Glutamatergic neuron (in vitro differentiated cells): ENCODE measurements at regions not wholly inside any gene's neighbourhood (a gene's known extent, or its start where the extent isn't known, plus 50 kb on each side); places are given as distances from the start of the nearest gene placed in this dataset.

Experiments
- DNase-seq: peaks from one replicate; pipeline ENCODE4 v3.0.0; 2022
- H3K27ac Mint-ChIP-seq: one replicate; pipeline ENCODE4 v1.8.0; 2020; ENCODE audit warnings: mild to moderate bottlenecking, mixed read lengths, inconsistent platforms; ENCODE audit not compliant: unreplicated experiment
- H3K27me3 Mint-ChIP-seq: one replicate; pipeline ENCODE4 v1.8.0; 2020; ENCODE audit warnings: mild to moderate bottlenecking, moderate library complexity, mixed read lengths, inconsistent platforms; ENCODE audit not compliant: unreplicated experiment
- H3K36me3 Mint-ChIP-seq: one replicate; pipeline ENCODE4 v1.8.0; 2020; ENCODE audit warnings: mild to moderate bottlenecking, mixed read lengths, inconsistent platforms; ENCODE audit not compliant: unreplicated experiment
- H3K4me1 Mint-ChIP-seq: one replicate; pipeline ENCODE4 v1.8.0; 2020; ENCODE audit warnings: mild to moderate bottlenecking, low read depth, mixed read lengths, inconsistent platforms; ENCODE audit not compliant: unreplicated experiment
- H3K4me3 Mint-ChIP-seq: one replicate; pipeline ENCODE4 v1.8.0; 2020; ENCODE audit warnings: mild to moderate bottlenecking, mixed read lengths, inconsistent platforms; ENCODE audit not compliant: unreplicated experiment
- H3K9me3 Mint-ChIP-seq: one replicate; pipeline ENCODE4 v1.8.0; 2020; ENCODE audit warnings: mild to moderate bottlenecking, moderate library complexity, mixed read lengths, inconsistent platforms; ENCODE audit not compliant: unreplicated experiment
- TF ChIP-seq, protein P1 (sequence below): fragments of 200-600 bp; sonication (generic); IDR thresholded peaks from one replicate; pipeline ENCODE4 v1.5.0; 2021; ENCODE audit not compliant: partially characterized antibody, unreplicated experiment

DNA sequence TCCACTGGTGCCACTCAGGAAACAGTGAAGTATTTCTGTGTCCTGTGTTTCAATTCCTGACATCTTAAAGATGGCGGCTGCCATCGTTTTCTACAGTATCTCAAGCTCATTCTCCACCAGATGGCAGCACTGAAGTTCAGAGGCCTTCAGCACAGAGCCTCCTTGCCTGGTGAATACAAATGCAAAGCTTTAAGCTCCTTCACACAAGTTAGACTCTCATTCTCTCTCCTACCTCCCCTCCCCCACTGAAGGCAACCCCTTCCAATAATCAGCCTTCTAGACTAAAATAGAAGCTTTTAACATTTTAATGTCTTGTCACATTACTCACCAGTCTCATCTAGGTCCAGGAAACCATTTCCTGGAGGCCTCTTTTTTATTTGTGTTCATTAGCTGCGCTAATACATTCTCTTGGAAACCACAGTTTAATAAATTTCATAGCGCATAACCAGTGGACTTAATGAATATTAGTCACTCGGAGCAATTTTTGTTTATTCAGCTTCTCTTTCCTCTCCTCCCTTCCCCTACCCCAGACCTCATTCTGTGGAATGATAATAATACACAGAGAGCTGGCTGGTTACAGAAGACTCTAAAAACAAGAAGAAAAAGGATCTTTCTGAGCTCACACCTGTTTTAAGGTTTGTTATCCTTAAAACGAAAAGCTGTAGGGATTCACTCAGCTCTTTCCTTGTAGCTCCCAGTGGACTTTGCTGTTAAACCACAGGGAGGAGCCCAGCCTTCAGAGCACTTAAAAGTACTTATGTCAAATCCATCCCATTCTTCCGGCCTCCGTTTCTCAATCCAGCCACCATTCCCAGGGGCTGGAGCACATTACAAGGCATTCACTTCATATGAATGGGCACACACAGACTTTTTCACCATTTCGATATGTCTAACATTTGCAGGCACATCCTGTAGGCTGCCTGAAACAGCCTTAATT lies 384.9 kb downstream of the HLX start:
- TF ChIP-seq, protein P1, sequence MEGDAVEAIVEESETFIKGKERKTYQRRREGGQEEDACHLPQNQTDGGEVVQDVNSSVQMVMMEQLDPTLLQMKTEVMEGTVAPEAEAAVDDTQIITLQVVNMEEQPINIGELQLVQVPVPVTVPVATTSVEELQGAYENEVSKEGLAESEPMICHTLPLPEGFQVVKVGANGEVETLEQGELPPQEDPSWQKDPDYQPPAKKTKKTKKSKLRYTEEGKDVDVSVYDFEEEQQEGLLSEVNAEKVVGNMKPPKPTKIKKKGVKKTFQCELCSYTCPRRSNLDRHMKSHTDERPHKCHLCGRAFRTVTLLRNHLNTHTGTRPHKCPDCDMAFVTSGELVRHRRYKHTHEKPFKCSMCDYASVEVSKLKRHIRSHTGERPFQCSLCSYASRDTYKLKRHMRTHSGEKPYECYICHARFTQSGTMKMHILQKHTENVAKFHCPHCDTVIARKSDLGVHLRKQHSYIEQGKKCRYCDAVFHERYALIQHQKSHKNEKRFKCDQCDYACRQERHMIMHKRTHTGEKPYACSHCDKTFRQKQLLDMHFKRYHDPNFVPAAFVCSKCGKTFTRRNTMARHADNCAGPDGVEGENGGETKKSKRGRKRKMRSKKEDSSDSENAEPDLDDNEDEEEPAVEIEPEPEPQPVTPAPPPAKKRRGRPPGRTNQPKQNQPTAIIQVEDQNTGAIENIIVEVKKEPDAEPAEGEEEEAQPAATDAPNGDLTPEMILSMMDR = peak; percentile 73
- DNase-seq = peak; percentile 63
- Mint-ChIP-seq H3K27ac (peak overlapping the region; percentile 59), H3K9me3 (peaks cover 3% of the 10 kb centered on the region), H3K36me3 (peaks cover 10% of the 10 kb centered on the region), H3K4me3 (peak overlapping the region; percentile 50), H3K4me1 (peaks cover 18% of the 10 kb centered on the region), H3K27me3 (no peaks in the 10 kb centered on the region)

DNA sequence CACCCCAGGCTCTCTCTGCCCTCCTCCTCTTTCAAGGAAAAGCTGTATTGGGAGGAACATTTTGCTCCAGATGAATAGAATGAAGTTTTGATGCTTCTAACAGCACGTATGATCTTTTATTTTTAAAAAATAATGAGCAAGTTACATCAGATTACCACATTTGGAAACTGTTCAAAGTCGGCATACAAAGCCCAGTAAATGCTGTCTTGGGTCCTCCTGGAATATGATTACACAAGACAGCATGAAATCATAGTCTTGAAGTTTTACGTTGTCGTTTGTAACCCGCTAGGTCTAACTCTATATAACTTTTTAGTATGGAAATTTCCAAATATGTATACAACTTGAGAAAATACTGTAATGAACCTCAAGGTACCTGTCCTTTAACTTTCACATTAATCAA lies 385.6 kb downstream of the HLX start:
- TF ChIP-seq, protein P1 = no peak
- Mint-ChIP-seq H3K27me3 (no peaks in the 10 kb centered on the region), H3K36me3 (peaks cover 10% of the 10 kb centered on the region), H3K27ac (peak overlapping the region; percentile 6), H3K9me3 (peaks cover 3% of the 10 kb centered on the region), H3K4me3 (peak overlapping the region; percentile 50), H3K4me1 (peaks cover 18% of the 10 kb centered on the region)
- DNase-seq = no peak

DNA sequence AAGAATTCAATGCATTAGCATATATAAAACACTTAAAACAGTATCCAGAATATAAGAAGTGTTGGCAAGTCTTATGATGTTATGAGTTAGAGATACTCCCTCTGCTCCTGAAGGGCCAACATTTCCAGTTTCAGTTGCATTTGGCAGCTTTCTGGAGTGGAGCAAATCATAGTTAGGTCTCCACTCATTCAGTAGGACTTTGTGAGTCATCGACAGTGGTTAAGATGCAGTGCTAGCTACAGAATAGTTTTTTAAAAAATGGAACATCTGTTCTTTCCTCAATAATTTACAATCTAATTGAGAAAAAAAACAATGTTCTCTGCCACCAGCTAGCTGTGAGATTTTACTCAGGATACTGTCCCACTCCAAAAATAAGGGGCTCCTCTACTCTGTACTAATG lies 389.1 kb downstream of the HLX start:
- Mint-ChIP-seq H3K27ac (no peak overlapping the region), H3K36me3 (no peaks in the 10 kb centered on the region), H3K4me3 (no peak overlapping the region), H3K27me3 (peaks cover 2% of the 10 kb centered on the region), H3K9me3 (peaks cover 2% of the 10 kb centered on the region), H3K4me1 (peaks cover 38% of the 10 kb centered on the region)
- TF ChIP-seq, protein P1 = no peak
- DNase-seq = no peak

DNA sequence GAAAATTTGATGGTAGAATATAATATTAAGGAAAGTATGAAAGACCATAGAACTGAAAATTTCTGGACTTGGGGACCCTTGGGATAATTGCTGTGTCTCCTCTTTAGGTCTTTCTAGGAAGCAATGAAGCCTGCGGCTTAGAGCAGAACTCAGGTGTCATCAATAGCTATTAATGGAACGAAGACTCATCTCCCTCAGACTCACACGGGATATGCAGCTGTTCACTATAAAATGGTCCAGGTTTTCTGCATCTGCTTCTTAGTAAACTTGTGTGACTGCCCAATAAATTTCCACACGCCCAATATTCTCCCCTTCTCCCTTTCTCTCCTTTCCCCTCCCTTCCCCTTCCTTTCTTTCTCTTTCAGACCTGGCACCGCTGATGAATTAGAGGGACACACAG lies 392.5 kb downstream of the HLX start:
- DNase-seq = no peak
- Mint-ChIP-seq H3K27me3 (peaks cover 9% of the 10 kb centered on the region), H3K9me3 (peaks cover 10% of the 10 kb centered on the region), H3K4me3 (no peak overlapping the region), H3K4me1 (peaks cover 35% of the 10 kb centered on the region), H3K27ac (no peak overlapping the region), H3K36me3 (no peaks in the 10 kb centered on the region)
- TF ChIP-seq, protein P1 = no peak

DNA sequence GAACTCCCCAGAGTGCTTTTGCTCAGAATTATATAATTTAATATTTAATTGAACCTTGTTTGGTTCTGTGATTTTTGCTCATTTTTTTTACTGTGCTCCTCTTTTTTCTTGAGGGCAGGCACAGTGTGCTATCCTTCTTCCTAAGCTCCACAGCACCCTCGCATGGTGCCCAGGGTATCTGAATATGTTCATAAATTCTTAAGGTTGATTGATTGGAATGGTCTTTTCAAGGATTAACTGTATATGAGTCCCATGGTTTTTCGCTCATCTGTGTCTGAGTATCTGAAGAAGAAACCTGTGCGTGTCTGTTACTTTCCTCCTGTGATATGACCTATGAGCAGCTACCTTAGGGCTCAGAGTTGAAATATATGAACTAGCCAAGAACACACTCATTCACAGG lies 393.7 kb downstream of the HLX start:
- Mint-ChIP-seq H3K27ac (no peak overlapping the region), H3K27me3 (peaks cover 11% of the 10 kb centered on the region), H3K4me1 (peaks cover 35% of the 10 kb centered on the region), H3K9me3 (peaks cover 10% of the 10 kb centered on the region), H3K4me3 (no peak overlapping the region), H3K36me3 (no peaks in the 10 kb centered on the region)
- TF ChIP-seq, protein P1 = no peak
- no peak for DNase-seq
